ENCODE measurements at regions not wholly inside any gene's neighbourhood (a gene's known extent, or its start where the extent isn't known, plus 50 kb on each side); places are given as distances from the start of the nearest gene placed in this dataset.

DNA sequence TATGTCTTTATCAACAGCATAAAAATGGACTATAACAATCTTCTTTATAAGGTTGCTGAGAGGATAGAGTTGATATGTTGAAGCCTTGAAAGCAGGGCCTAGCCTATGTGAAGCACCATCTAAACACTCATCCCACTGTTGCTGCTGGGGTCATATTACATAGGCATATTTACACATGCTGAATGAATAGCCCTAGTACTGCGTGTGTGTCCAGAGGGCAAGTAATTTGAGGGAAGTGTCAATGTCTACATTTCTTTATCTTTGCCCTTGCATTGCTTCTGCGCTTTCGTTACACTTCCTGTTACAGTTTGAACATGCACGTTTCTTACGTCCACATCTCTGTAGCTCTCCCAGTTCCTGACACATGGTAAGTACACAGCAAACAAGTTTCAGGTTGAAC, 280.3 kb upstream of the ATP5MC3 start:
- TF ChIP-seq, protein P1, sequence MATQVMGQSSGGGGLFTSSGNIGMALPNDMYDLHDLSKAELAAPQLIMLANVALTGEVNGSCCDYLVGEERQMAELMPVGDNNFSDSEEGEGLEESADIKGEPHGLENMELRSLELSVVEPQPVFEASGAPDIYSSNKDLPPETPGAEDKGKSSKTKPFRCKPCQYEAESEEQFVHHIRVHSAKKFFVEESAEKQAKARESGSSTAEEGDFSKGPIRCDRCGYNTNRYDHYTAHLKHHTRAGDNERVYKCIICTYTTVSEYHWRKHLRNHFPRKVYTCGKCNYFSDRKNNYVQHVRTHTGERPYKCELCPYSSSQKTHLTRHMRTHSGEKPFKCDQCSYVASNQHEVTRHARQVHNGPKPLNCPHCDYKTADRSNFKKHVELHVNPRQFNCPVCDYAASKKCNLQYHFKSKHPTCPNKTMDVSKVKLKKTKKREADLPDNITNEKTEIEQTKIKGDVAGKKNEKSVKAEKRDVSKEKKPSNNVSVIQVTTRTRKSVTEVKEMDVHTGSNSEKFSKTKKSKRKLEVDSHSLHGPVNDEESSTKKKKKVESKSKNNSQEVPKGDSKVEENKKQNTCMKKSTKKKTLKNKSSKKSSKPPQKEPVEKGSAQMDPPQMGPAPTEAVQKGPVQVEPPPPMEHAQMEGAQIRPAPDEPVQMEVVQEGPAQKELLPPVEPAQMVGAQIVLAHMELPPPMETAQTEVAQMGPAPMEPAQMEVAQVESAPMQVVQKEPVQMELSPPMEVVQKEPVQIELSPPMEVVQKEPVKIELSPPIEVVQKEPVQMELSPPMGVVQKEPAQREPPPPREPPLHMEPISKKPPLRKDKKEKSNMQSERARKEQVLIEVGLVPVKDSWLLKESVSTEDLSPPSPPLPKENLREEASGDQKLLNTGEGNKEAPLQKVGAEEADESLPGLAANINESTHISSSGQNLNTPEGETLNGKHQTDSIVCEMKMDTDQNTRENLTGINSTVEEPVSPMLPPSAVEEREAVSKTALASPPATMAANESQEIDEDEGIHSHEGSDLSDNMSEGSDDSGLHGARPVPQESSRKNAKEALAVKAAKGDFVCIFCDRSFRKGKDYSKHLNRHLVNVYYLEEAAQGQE (IDR thresholded peaks at IDR 0.05) = no peak
- TF ChIP-seq, protein P2, sequence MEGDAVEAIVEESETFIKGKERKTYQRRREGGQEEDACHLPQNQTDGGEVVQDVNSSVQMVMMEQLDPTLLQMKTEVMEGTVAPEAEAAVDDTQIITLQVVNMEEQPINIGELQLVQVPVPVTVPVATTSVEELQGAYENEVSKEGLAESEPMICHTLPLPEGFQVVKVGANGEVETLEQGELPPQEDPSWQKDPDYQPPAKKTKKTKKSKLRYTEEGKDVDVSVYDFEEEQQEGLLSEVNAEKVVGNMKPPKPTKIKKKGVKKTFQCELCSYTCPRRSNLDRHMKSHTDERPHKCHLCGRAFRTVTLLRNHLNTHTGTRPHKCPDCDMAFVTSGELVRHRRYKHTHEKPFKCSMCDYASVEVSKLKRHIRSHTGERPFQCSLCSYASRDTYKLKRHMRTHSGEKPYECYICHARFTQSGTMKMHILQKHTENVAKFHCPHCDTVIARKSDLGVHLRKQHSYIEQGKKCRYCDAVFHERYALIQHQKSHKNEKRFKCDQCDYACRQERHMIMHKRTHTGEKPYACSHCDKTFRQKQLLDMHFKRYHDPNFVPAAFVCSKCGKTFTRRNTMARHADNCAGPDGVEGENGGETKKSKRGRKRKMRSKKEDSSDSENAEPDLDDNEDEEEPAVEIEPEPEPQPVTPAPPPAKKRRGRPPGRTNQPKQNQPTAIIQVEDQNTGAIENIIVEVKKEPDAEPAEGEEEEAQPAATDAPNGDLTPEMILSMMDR (IDR thresholded peaks at IDR 0.05) = no peak
- no peak for TF ChIP-seq RFX5 (IDR thresholded peaks at IDR 0.05)
- no peak for TF ChIP-seq CHD4 (IDR thresholded peaks at IDR 0.05; ENCODE audit: borderline replicate concordance)
- no peak for TF ChIP-seq EP300 (IDR thresholded peaks at IDR 0.05)
- no peak for TF ChIP-seq POLR2A (IDR thresholded peaks at IDR 0.05; ENCODE audit: low read length)
- TF ChIP-seq CEBPB (IDR thresholded peaks at IDR 0.05) = no peak
- TF ChIP-seq JUN (IDR thresholded peaks at IDR 0.05) = no peak
- no peak for TF ChIP-seq CHD2 (IDR thresholded peaks at IDR 0.05; ENCODE audit: low read length, partially characterized antibody)
- TF ChIP-seq NFE2L2 (conservative IDR thresholded peaks at IDR 0.05; ENCODE audit: low read length) = no peak
- TF ChIP-seq, protein P3, sequence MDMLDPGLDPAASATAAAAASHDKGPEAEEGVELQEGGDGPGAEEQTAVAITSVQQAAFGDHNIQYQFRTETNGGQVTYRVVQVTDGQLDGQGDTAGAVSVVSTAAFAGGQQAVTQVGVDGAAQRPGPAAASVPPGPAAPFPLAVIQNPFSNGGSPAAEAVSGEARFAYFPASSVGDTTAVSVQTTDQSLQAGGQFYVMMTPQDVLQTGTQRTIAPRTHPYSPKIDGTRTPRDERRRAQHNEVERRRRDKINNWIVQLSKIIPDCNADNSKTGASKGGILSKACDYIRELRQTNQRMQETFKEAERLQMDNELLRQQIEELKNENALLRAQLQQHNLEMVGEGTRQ (IDR thresholded peaks at IDR 0.05) = no peak
- TF ChIP-seq, protein P4, sequence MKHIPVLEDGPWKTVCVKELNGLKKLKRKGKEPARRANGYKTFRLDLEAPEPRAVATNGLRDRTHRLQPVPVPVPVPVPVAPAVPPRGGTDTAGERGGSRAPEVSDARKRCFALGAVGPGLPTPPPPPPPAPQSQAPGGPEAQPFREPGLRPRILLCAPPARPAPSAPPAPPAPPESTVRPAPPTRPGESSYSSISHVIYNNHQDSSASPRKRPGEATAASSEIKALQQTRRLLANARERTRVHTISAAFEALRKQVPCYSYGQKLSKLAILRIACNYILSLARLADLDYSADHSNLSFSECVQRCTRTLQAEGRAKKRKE (CRISPR knock-in tag; IDR thresholded peaks at IDR 0.05; ENCODE audit: low read depth) = no peak
- no peak for TF ChIP-seq EHMT2 (IDR thresholded peaks at IDR 0.05; ENCODE audit: low read depth)
